Body of pancreas (tissue), 4 donors: ENCODE measurements at regions not wholly inside any gene's neighbourhood (a gene's known extent, or its start where the extent isn't known, plus 50 kb on each side); places are given as distances from the start of the nearest gene placed in this dataset.
"Not testable (repeated sequence)": the region's sequence is repeated elsewhere in the genome, so short reads cannot be mapped to it uniquely, and the experiment has no call there.

Experiments
- ATAC-seq: fragments of 150-250 bp; one replicate; pipeline ENCODE4 v1.9.1; 2016
- DNase-seq, 4 donors: peaks; one replicate each; pipeline ENCODE4 v3.0.0-alpha.2; 2019
- H3K27ac ChIP-seq, 4 donors: fragments of 200-600 bp; sonication (generic); 1 replicate in 3 of 4; 2 replicates in 1 of 4; pipeline versions ENCODE4 v1.5.1 to v1.6.1; 2016 to 2019; ENCODE audit warnings: mild to moderate bottlenecking in 1 of 4, mixed read lengths in 1 of 4, moderate library complexity in 1 of 4
- H3K27me3 ChIP-seq, 2 donors: fragments of 200-600 bp; sonication (generic); one replicate each; pipeline ENCODE4 v1.6.0; 2016; ENCODE audit warnings: mild to moderate bottlenecking in 1 of 2
- H3K36me3 ChIP-seq, 2 donors: fragments of 200-600 bp; sonication (generic); replicated peaks in 1 of 2; 2 replicates each; pipeline ENCODE4 v1.5.1; 2016; ENCODE audit warnings: low read depth in 2 of 2; ENCODE audit not compliant: insufficient read depth in 1 of 2
- H3K4me1 ChIP-seq: fragments of 200-600 bp; sonication (generic); one replicate; pipeline ENCODE4 v1.6.0; 2016
- H3K4me3 ChIP-seq, 2 donors: fragments of 200-600 bp; sonication (generic); 1 replicate in 1 of 2; 2 replicates in 1 of 2; pipeline ENCODE4 v1.5.1; 2016 to 2019
- H3K9me3 ChIP-seq, 3 donors: fragments of 200-600 bp; sonication (generic); 1 replicate in 2 of 3; 2 replicates in 1 of 3; pipeline ENCODE4 v1.5.1; 2016
- CTCF ChIP-seq, 7 experiments: fragments of 450-650 bp in 4 of 7; fragments of 200-600 bp in 3 of 7; sonication (generic) in 3 of 7; IDR thresholded peaks; one replicate each; pipeline ENCODE4 v1.5.1; 2016 to 2019; ENCODE audit warnings: antibody characterized with exemption in 7 of 7
- POLR2A ChIP-seq, 3 donors: fragments of 450-650 bp; IDR thresholded peaks; one replicate each; pipeline ENCODE4 v1.6.1; 2016; ENCODE audit warnings: antibody characterized with exemption in 3 of 3, mild to moderate bottlenecking in 2 of 3
- WGBS, 2 donors: methylation state at CpG; one replicate each; pipeline ENCODE4 v1.1.5; 2017; 5-methylcytosine and 5-hydroxymethylcytosine counted together
- intact Hi-C: fragments of 100-400 bp; cut with DNase I; formaldehyde crosslinking; loops from one replicate; pipeline ENCODE4 v1.15.1; 2023

GRCh38 chrX:117610806-117611205 is 505.8 kb downstream of the KLHL13 start:
- no peaks in the 10 kb centered on the region for H3K9me3 ChIP-seq
- H3K4me3 ChIP-seq = no peak overlapping the region
- H3K36me3 ChIP-seq = no peaks in the 10 kb centered on the region
- DNase-seq = peak; percentile 3 to 51 (median 14)
- intact Hi-C loops = no loop called here
- WGBS, 2 donors = 31 to 36% methylated on average over 3 of the region's 3 CpGs
- H3K27ac ChIP-seq = peak overlapping the region in 1 of 4 donors; percentile 21
- TF ChIP-seq POLR2A (IDR thresholded peaks at IDR 0.05) (no peak), CTCF (IDR thresholded peaks at IDR 0.05) (no peak)
- ATAC-seq = no peak
- H3K27me3 ChIP-seq = no peaks in the 10 kb centered on the region
- no peaks in the 10 kb centered on the region for H3K4me1 ChIP-seq

- Histone ChIP-seq H3K27me3 (no peaks in the 10 kb centered on the region), H3K27ac (peak overlapping the region in 1 of 4 donors; percentile 21), H3K36me3 (no peaks in the 10 kb centered on the region), H3K9me3 (no peaks in the 10 kb centered on the region), H3K4me1 (no peaks in the 10 kb centered on the region), H3K4me3 (no peak overlapping the region)
- DNase-seq (no peak), ATAC-seq (no peak)
- TF ChIP-seq CTCF (IDR thresholded peaks at IDR 0.05) (no peak), POLR2A (IDR thresholded peaks at IDR 0.05) (no peak)
- intact Hi-C loops = no loop called here
- WGBS, 2 donors = 77 to 85% methylated on average over 3 of the region's 3 CpGs
Measured at GRCh38 chrX:117610049-117610448, 506.6 kb downstream of the KLHL13 start.

GRCh38 chrX:117607561-117607960 is 509.0 kb downstream of the KLHL13 start:
- TF ChIP-seq CTCF (IDR thresholded peaks at IDR 0.05) = no peak
- no peak for TF ChIP-seq POLR2A (IDR thresholded peaks at IDR 0.05)
- ATAC-seq = no peak
- no peaks in the 10 kb centered on the region for H3K36me3 ChIP-seq
- H3K4me3 ChIP-seq = no peak overlapping the region
- intact Hi-C loops = no loop called here
- H3K27ac ChIP-seq = no peak overlapping the region
- H3K4me1 ChIP-seq = no peaks in the 10 kb centered on the region
- no peaks in the 10 kb centered on the region for H3K27me3 ChIP-seq
- H3K9me3 ChIP-seq = no peaks in the 10 kb centered on the region
- no peak for DNase-seq

GRCh38 chrX:117606101-117606500 is 510.5 kb downstream of the KLHL13 start:
- H3K27me3 ChIP-seq, DNase-seq, H3K9me3 ChIP-seq, intact Hi-C loops, H3K4me1 ChIP-seq, H3K27ac ChIP-seq, H3K36me3 ChIP-seq, ATAC-seq, H3K4me3 ChIP-seq: not testable (repeated sequence)

- Histone ChIP-seq H3K27ac (no peak overlapping the region), H3K4me3 (no peak overlapping the region), H3K36me3 (no peaks in the 10 kb centered on the region), H3K4me1 (peaks cover 3% of the 10 kb centered on the region), H3K9me3 (no peaks in the 10 kb centered on the region), H3K27me3 (no peaks in the 10 kb centered on the region)
- intact Hi-C loops = no loop called here
- no peak for TF ChIP-seq CTCF (IDR thresholded peaks at IDR 0.05)
- no peak for TF ChIP-seq POLR2A (IDR thresholded peaks at IDR 0.05)
- ATAC-seq = peak; percentile 68
- DNase-seq = peak in 3 of 4 donors; percentile 12 to 28 (median 16)
Measured at GRCh38 chrX:117570160-117570559, 546.5 kb downstream of the KLHL13 start.
